ENCODE measurements at regions not wholly inside any gene's neighbourhood (a gene's known extent, or its start where the extent isn't known, plus 50 kb on each side); places are given as distances from the start of the nearest gene placed in this dataset.

GRCh38 chr6:166772518-166772917 is 145.5 kb upstream of the RPS6KA2 start:
- H4K20me1 ChIP-seq (ENCODE audit: insufficient read depth, low read length, poor library complexity, severe bottlenecking): no peaks in the 10 kb centered on the region
- H3K9me3 ChIP-seq (ENCODE audit: insufficient read depth, low read depth, low read length): no peaks in the 10 kb centered on the region
- peaks cover 5% of the 10 kb centered on the region for H3K4me1 ChIP-seq (ENCODE audit: insufficient read depth, low read length, poor library complexity, severe bottlenecking)
- no peak overlapping the region for H2AFZ ChIP-seq (ENCODE audit: low read length)
- H3K9me2 ChIP-seq (replicated peaks; ENCODE audit: low read depth, low read length): no peaks in the 10 kb centered on the region
- TF ChIP-seq EZH2phosphoT487 (IDR thresholded peaks at IDR 0.05; ENCODE audit: borderline replicate concordance) (no peak), CTCF (conservative IDR thresholded peaks at IDR 0.05; ENCODE audit: low read length) (peak; percentile 52)
- H3K9ac ChIP-seq (ENCODE audit: low read depth, low read length, poor library complexity, severe bottlenecking): no peak overlapping the region
- H3K4me2 ChIP-seq (ENCODE audit: low read depth, low read length, poor library complexity, severe bottlenecking): no peak overlapping the region
- no peak overlapping the region for H3K4me3 ChIP-seq (ENCODE audit: low read length, poor library complexity, severe bottlenecking)
- no peaks in the 10 kb centered on the region for H3F3A ChIP-seq (ENCODE audit: low read depth)
- no peaks in the 10 kb centered on the region for H3K27me3 ChIP-seq (ENCODE audit: insufficient read depth, low read length, poor library complexity, severe bottlenecking)
- no peaks in the 10 kb centered on the region for H3K36me3 ChIP-seq (ENCODE audit: insufficient read depth, low read length)
- no peaks in the 10 kb centered on the region for H3K79me2 ChIP-seq (ENCODE audit: insufficient read depth, low read length)

GRCh38 chr6:166771701-166772100 is 144.7 kb upstream of the RPS6KA2 start:
- H3K79me2 ChIP-seq (ENCODE audit: insufficient read depth, low read length): no peaks in the 10 kb centered on the region
- no peak overlapping the region for H3K4me3 ChIP-seq (ENCODE audit: low read length, poor library complexity, severe bottlenecking)
- H2AFZ ChIP-seq (ENCODE audit: low read length): no peak overlapping the region
- H3K36me3 ChIP-seq (ENCODE audit: insufficient read depth, low read length): no peaks in the 10 kb centered on the region
- H3K4me2 ChIP-seq (ENCODE audit: low read depth, low read length, poor library complexity, severe bottlenecking): no peak overlapping the region
- no peaks in the 10 kb centered on the region for H4K20me1 ChIP-seq (ENCODE audit: insufficient read depth, low read length, poor library complexity, severe bottlenecking)
- H3F3A ChIP-seq (ENCODE audit: low read depth): no peaks in the 10 kb centered on the region
- no peak overlapping the region for H3K9ac ChIP-seq (ENCODE audit: low read depth, low read length, poor library complexity, severe bottlenecking)
- H3K9me2 ChIP-seq (replicated peaks; ENCODE audit: low read depth, low read length): no peaks in the 10 kb centered on the region
- TF ChIP-seq EZH2phosphoT487 (IDR thresholded peaks at IDR 0.05; ENCODE audit: borderline replicate concordance): no peak
- no peak for TF ChIP-seq CTCF (conservative IDR thresholded peaks at IDR 0.05; ENCODE audit: low read length)
- H3K27me3 ChIP-seq (ENCODE audit: insufficient read depth, low read length, poor library complexity, severe bottlenecking): no peaks in the 10 kb centered on the region
- no peaks in the 10 kb centered on the region for H3K9me3 ChIP-seq (ENCODE audit: insufficient read depth, low read depth, low read length)
- peaks cover 5% of the 10 kb centered on the region for H3K4me1 ChIP-seq (ENCODE audit: insufficient read depth, low read length, poor library complexity, severe bottlenecking)

GRCh38 chr6:166770216-166771116 is 143.4 kb upstream of the RPS6KA2 start:
- Histone ChIP-seq H3K36me3 (ENCODE audit: insufficient read depth, low read length) (no peaks in the 10 kb centered on the region), H4K20me1 (ENCODE audit: insufficient read depth, low read length, poor library complexity, severe bottlenecking) (no peaks in the 10 kb centered on the region), H3K4me2 (ENCODE audit: low read depth, low read length, poor library complexity, severe bottlenecking) (no peak overlapping the region), H2AFZ (ENCODE audit: low read length) (no peak overlapping the region), H3K9me2 (replicated peaks; ENCODE audit: low read depth, low read length) (no peaks in the 10 kb centered on the region), H3K79me2 (ENCODE audit: insufficient read depth, low read length) (no peaks in the 10 kb centered on the region), H3F3A (ENCODE audit: low read depth) (no peaks in the 10 kb centered on the region), H3K9ac (ENCODE audit: low read depth, low read length, poor library complexity, severe bottlenecking) (no peak overlapping the region), H3K27me3 (ENCODE audit: insufficient read depth, low read length, poor library complexity, severe bottlenecking) (no peaks in the 10 kb centered on the region), H3K4me1 (ENCODE audit: insufficient read depth, low read length, poor library complexity, severe bottlenecking) (peaks cover 5% of the 10 kb centered on the region), H3K4me3 (ENCODE audit: low read length, poor library complexity, severe bottlenecking) (no peak overlapping the region), H3K9me3 (ENCODE audit: insufficient read depth, low read depth, low read length) (no peaks in the 10 kb centered on the region)
- peak; percentile 41; the same call in 1 of the 2 replicates for TF ChIP-seq CTCF (conservative IDR thresholded peaks at IDR 0.05; ENCODE audit: low read length)
- no peak for TF ChIP-seq EZH2phosphoT487 (IDR thresholded peaks at IDR 0.05; ENCODE audit: borderline replicate concordance)

Data from Loucy (cell line).